NOMO-1 treated with DMSO at 0.1 percent for 48 hours (cell line): ENCODE measurements at regions not wholly inside any gene's neighbourhood (a gene's known extent, or its start where the extent isn't known, plus 50 kb on each side); places are given as distances from the start of the nearest gene placed in this dataset.

ENCODE experiments used
- DNase-seq: peaks from one replicate; lab custom pipeline; 2025; ENCODE audit not compliant: unreplicated experiment; lab: John Stamatoyannopoulos, UW

GRCh38 chr10:44807451-44807850, 103.7 kb upstream of the TMEM72 start:
- no peak for DNase-seq

GRCh38 chr10:44809647-44810046, 101.5 kb upstream of the TMEM72 start:
- no peak for DNase-seq

- no peak for DNase-seq
These were observed 100.1 kb upstream of the TMEM72 start for GRCh38 chr10:44811072-44811471.

GRCh38 chr10:44813201-44813600, 97.9 kb upstream of the TMEM72 start:
- DNase-seq: no peak

GRCh38 chr10:44814929-44815328, 96.2 kb upstream of the TMEM72 start:
- DNase-seq: no peak

- no peak for DNase-seq
These were observed 93.0 kb upstream of the TMEM72 start for GRCh38 chr10:44818041-44818649.

GRCh38 chr10:44818701-44819127, 92.4 kb upstream of the TMEM72 start:
- DNase-seq: no peak

- DNase-seq: no peak
These were observed 91.0 kb upstream of the TMEM72 start for GRCh38 chr10:44820094-44820493.

- no peak for DNase-seq
These were observed 89.8 kb upstream of the TMEM72 start for GRCh38 chr10:44821290-44821689.

- no peak for DNase-seq
These were observed 88.8 kb upstream of the TMEM72 start for GRCh38 chr10:44822349-44822748.

- no peak for DNase-seq
These were observed 88.2 kb upstream of the TMEM72 start for GRCh38 chr10:44822966-44823365.

- no peak for DNase-seq
These were observed 86.5 kb upstream of the TMEM72 start for GRCh38 chr10:44824607-44825006.

GRCh38 chr10:44827431-44828006, 83.6 kb upstream of the TMEM72 start:
- DNase-seq: no peak

GRCh38 chr10:44828508-44829142, 82.5 kb upstream of the TMEM72 start:
- no peak for DNase-seq

GRCh38 chr10:44829426-44829825, 81.7 kb upstream of the TMEM72 start:
- DNase-seq: no peak

- no peak for DNase-seq
These were observed 81.1 kb upstream of the TMEM72 start for GRCh38 chr10:44830022-44830421.

- DNase-seq: no peak
These were observed 79.6 kb upstream of the TMEM72 start for GRCh38 chr10:44831581-44831980.

- no peak for DNase-seq
These were observed 78.3 kb upstream of the TMEM72 start for GRCh38 chr10:44832595-44833390.

- DNase-seq: no peak
These were observed 77.0 kb upstream of the TMEM72 start for GRCh38 chr10:44834131-44834530.

- no peak for DNase-seq
These were observed 75.8 kb upstream of the TMEM72 start for GRCh38 chr10:44835300-44835699.

GRCh38 chr10:44843484-44843883, 67.7 kb upstream of the TMEM72 start:
- no peak for DNase-seq
